ENCODE measurements at regions not wholly inside any gene's neighbourhood (a gene's known extent, or its start where the extent isn't known, plus 50 kb on each side); places are given as distances from the start of the nearest gene placed in this dataset.

- ATAC-seq (ENCODE audit: low FRiP score) = no peak
- DNase-seq (ENCODE audit: low spot score) = no peak
- no peak for TF ChIP-seq CTCF (IDR thresholded peaks at IDR 0.05)
These were observed 115.0 kb upstream of the SLC22A23 start for GRCh38 chr6:3571836-3572235.

- DNase-seq (ENCODE audit: low spot score) (no peak), ATAC-seq (ENCODE audit: low FRiP score) (no peak)
- TF ChIP-seq CTCF (IDR thresholded peaks at IDR 0.05) = no peak
These were observed 114.4 kb upstream of the SLC22A23 start for GRCh38 chr6:3571250-3571681.

GRCh38 chr6:3569816-3570215, 113.0 kb upstream of the SLC22A23 start:
- no peak for ATAC-seq (ENCODE audit: low FRiP score)
- no peak for DNase-seq (ENCODE audit: low spot score)
- no peak for TF ChIP-seq CTCF (IDR thresholded peaks at IDR 0.05)

GRCh38 chr6:3568396-3569082, 111.7 kb upstream of the SLC22A23 start:
- DNase-seq (ENCODE audit: low spot score) = no peak
- TF ChIP-seq CTCF (IDR thresholded peaks at IDR 0.05) = no peak
- no peak for ATAC-seq (ENCODE audit: low FRiP score)

- no peak for TF ChIP-seq CTCF (IDR thresholded peaks at IDR 0.05)
- no peak for DNase-seq (ENCODE audit: low spot score)
- ATAC-seq (ENCODE audit: low FRiP score) = no peak
These were observed 110.0 kb upstream of the SLC22A23 start for GRCh38 chr6:3566812-3567211.

- no peak for TF ChIP-seq CTCF (IDR thresholded peaks at IDR 0.05)
- ATAC-seq (ENCODE audit: low FRiP score) (no peak), DNase-seq (ENCODE audit: low spot score) (no peak)
These were observed 108.4 kb upstream of the SLC22A23 start for GRCh38 chr6:3565291-3565690.

- DNase-seq (ENCODE audit: low spot score) (no peak), ATAC-seq (ENCODE audit: low FRiP score) (no peak)
- no peak for TF ChIP-seq CTCF (IDR thresholded peaks at IDR 0.05)
These were observed 104.9 kb upstream of the SLC22A23 start for GRCh38 chr6:3561725-3562124.
